ENCODE measurements at regions not wholly inside any gene's neighbourhood (a gene's known extent, or its start where the extent isn't known, plus 50 kb on each side); places are given as distances from the start of the nearest gene placed in this dataset.

GRCh38 chr18:22334567-22334966 lies 83.1 kb downstream of the CTAGE1 start:
- no peak for DNase-seq (ENCODE audit: low read depth, low spot score)
- H3K27ac ChIP-seq: no peak overlapping the region

DNA sequence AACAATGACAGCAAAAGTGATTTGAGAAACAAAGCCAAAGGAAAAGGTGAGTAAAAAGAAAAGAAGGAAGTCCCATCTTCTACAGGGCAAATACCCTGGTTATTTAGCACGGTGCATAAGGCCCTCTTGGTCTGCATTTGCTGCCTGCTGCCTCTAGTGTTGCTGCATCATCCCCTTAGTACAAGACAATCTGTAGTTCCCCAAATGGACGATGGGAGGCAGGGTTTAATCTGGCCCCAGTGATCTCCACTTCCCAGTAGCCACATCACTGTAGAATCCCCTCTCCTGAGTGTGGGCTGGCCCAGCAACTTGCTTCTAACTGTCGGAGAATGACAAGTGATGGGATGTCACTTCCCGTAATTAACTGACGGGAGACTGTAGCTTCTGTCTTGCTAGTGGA lies 85.1 kb downstream of the CTAGE1 start:
- H3K27ac ChIP-seq: no peak overlapping the region
- no peak for DNase-seq (ENCODE audit: low read depth, low spot score)

DNA sequence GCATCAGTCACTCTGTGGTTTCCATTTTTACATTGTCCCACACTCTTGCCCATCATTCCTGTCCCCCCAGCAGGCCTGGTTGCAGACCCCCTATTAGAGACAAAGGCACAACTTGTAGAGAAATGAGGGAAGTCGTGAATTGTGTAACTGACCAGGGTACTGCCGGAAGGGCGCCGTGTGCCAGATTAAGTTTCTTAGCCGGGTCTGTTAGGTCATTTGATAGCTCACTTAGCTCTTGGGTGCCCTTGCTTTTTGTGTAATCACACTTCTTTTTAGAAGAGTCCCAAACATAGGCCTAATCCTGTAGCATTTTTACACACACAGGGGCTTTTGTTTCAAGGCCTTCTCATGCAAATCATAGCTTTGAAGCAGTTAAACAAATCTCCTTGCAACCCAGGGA lies 87.2 kb downstream of the CTAGE1 start:
- no peak overlapping the region for H3K27ac ChIP-seq
- DNase-seq (ENCODE audit: low read depth, low spot score): no peak

DNA sequence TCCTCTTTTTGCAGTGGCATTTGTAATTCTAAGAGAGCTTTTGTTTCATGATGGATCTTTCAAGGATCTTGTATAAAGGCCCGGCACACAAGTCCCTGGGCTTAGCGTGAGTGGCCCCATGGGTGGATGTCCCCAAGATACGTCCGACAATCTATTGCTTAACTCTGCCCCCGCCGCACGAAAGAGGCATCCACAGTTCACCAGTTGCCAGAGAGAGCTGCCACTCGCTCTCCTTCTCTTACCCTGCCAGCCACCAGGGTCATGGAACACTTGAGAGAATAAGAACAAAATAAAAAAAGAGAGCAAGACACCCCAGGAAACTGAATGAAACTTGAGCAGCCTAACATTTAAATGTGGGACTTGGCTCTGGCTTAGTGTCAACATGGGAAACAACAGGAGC lies 92.3 kb downstream of the CTAGE1 start:
- no peak for DNase-seq (ENCODE audit: low read depth, low spot score)
- H3K27ac ChIP-seq: no peak overlapping the region

GRCh38 chr18:22324191-22325131 lies 93.3 kb downstream of the CTAGE1 start:
- no peak overlapping the region for H3K27ac ChIP-seq

DNA sequence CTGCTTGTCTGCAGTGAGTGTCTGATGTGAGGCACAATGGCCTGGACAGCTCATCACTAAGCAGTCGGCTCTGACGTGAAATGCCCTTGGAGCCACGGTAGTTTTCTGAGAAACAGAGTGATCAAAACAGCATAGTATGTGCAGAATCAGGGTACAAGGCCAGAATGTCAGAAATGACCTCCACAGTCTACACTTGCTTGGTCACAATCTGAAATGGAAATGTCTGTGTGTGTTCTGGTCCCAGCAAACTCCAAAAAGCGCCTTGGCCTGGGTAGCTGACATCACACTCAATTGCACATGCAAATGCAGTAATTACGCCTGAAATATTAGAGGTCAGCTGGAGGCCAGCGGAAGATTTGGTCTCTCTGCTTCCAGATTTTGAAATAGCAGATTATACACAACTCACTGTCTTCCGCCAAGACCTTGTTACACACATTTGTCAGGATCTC lies 95.4 kb downstream of the CTAGE1 start:
- DNase-seq (ENCODE audit: low read depth, low spot score): no peak
- no peak overlapping the region for H3K27ac ChIP-seq

More at GRCh38 chr18:22324191-22325131, 93.3 kb downstream of the CTAGE1 start:
- DNase-seq (ENCODE audit: low read depth, low spot score): no peak

- DNase-seq (ENCODE audit: low read depth, low spot score): no peak
- no peak overlapping the region for H3K27ac ChIP-seq
Observed at GRCh38 chr18:22320771-22321170, 96.9 kb downstream of the CTAGE1 start.

DNA sequence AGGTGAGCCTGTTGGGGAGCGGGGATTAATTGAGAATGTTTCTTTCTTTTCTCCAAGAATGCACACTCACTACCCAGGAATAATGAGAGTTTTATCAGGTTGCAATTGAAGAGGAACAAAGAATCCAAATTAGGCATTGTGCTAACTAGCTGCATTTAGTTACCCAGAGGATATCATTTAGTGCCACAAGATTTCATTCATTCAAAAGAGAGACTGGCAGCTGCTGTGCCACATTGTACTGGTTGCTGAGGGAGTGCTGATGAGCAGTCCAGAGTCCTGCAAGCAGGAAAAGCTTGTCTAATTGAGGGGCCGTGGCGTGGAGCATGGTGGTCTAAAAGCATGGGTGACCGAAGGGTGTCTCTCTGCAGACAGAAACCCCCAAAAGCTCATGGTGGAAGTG lies 97.6 kb downstream of the CTAGE1 start:
- no peak for DNase-seq (ENCODE audit: low read depth, low spot score)
- no peak overlapping the region for H3K27ac ChIP-seq

GRCh38 chr18:22318745-22319407 lies 98.8 kb downstream of the CTAGE1 start:
- no peak for DNase-seq (ENCODE audit: low read depth, low spot score)
- no peak overlapping the region for H3K27ac ChIP-seq

DNA sequence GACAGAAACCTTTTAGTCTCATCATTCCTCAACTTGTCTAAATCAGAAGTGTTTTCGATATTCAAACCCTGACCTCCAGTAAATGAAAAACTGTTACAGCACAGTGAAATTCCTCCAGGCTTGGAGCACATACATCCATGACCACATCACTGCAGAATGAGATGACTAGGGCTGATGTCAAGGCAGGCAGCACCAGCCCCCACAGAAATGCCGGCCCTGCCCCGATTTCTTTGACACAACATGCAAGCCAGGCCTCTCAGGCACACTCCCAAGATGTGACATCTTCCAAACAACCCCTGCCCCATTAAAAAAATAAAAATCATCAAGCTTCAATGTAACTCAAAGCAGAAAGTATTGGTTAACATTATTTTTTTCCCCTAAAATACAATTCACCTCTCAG lies 103.3 kb downstream of the CTAGE1 start:
- H3K27ac ChIP-seq: no peak overlapping the region

DNA sequence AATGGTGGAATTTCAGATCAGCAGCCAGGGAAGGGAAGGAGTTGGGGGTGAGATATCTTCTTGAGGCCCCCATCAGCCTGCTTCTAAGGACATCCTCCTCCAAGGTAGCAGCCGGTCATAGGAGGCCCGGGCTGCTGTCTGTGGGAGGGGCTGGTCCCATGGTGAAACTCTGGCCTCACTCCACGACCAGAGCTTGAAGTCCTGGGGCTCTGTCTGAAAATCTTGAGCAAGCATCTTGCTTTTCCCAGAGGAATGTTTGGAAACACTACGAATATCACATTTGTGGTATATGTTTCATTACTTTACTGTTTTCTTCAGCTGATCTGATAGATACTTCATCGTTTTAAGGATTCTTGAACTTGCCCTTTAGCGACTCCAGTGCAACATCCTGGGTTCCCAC lies 103.7 kb downstream of the CTAGE1 start:
- no peak for DNase-seq (ENCODE audit: low read depth, low spot score)
- no peak overlapping the region for H3K27ac ChIP-seq

More for the DNA sequence above, 103.3 kb downstream of the CTAGE1 start:
- no peak for DNase-seq (ENCODE audit: low read depth, low spot score)

- DNase-seq (ENCODE audit: low read depth, low spot score): no peak
- H3K27ac ChIP-seq: no peak overlapping the region
Observed at GRCh38 chr18:22311301-22311700, 106.4 kb downstream of the CTAGE1 start.

DNA sequence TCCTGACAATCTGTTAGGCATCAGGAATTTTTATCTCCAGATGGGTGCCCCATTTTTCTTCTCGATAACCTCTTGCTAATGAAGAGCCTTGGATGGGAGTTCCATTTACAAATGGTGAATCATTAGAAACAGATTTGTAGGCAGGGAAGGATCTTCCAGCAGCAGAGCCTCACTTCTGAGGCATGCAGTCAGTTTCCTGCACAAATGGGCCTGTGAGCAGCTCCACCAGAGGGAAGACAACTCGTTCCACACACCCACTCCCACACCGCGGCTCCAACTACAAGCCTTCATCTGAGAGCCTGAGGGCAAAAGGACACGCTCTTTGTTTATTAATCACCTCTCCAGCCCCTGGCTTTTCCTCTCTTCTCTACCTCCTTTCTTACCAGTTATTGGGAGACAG lies 108.5 kb downstream of the CTAGE1 start:
- no peak for DNase-seq (ENCODE audit: low read depth, low spot score)
- no peak overlapping the region for H3K27ac ChIP-seq

DNA sequence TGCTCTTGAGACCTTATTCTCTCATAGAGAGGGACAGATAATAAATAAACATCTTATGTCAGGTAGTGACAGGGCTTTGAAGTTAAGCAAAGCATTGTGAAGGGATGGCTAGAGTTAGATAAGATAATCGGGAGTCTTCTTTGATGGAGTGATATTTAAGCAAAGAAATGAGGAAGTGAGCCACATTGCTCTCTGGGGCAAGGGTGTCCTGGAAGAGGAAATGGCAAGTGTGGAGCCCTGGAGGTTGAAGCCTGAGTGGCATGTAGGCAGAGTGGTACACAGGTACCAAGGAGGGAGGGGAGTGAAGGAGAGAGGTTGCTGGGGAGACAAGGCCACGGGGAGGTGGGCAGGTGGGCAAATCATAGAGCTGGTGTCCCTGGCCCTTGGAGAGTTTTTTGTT lies 110.2 kb downstream of the CTAGE1 start:
- H3K27ac ChIP-seq: no peak overlapping the region
- DNase-seq (ENCODE audit: low read depth, low spot score): no peak

- no peak overlapping the region for H3K27ac ChIP-seq
Observed at GRCh38 chr18:22303927-22304326, 113.8 kb downstream of the CTAGE1 start.

GRCh38 chr18:22302144-22302543 lies 115.6 kb downstream of the CTAGE1 start:
- H3K27ac ChIP-seq: no peak overlapping the region
- DNase-seq (ENCODE audit: low read depth, low spot score): no peak

More at GRCh38 chr18:22303927-22304326, 113.8 kb downstream of the CTAGE1 start:
- DNase-seq (ENCODE audit: low read depth, low spot score): no peak

DNA sequence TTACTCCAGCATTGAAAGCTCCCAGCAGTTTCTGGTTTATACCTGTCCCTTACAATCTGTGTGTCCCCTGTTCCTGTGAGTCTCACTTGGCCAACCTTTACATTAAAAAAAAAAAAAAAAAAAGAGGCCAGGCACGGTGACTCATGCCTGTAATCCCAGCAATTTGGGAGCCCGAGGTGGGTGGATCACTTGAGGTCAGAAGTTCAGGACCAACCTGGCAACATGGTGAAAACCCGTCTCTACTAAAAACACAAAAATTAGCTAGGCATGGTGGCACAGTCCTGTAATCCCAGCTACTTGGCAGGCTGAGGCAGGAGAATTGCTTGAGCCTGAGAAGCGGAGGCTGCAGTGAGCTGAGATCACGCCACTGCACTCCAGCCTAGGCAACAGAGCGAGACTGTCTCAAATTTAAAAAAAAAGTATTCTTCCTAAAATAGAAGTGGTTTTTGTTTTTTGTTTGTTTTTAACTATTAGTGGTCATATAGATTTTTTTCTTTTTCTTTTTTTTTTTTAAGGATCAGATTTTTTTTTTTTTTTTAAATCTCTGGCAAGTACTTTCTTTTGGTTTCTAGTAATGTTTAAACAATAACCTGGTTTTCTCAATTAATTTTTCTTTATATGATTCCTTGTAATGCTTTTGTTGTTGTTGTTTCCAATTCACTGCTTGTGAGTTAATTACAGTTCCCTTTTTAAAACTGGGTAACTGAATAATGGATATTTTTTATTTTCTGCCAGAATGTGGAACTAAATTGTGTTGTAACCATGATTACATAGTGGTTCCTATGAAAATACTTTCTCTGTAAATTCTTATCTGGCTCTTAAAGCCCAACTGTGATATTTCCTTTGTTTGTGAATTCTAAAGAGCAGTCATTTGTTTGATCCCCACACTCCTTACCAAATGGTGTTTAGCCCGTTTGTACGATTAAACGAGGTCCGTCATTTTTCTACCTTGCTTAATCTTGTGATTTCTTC lies 116.8 kb downstream of the CTAGE1 start:
- no peak overlapping the region for H3K27ac ChIP-seq
- no peak for DNase-seq (ENCODE audit: low read depth, low spot score)

GRCh38 chr18:22297008-22297407 lies 120.7 kb downstream of the CTAGE1 start:
- no peak for DNase-seq (ENCODE audit: low read depth, low spot score)
- no peak overlapping the region for H3K27ac ChIP-seq

DNA sequence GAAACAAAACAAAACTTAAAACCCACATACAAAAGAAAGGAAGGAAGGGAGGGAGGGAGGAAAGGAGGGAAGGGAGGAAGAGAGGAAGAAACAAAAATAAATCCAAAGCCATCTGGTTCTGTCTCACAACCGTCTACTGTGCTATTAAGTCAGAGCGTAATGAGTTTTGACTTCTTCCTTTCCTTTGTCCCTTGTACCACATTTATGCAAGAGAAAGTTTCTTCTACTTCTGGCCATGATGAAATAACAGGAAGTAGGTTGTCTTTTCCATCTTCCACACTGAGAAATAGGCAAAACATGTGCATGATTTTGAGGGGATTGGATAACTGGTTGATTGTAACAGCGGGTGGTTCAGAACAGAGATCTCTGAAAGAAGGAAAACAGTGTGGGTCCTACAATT lies 121.4 kb downstream of the CTAGE1 start:
- DNase-seq (ENCODE audit: low read depth, low spot score): no peak
- no peak overlapping the region for H3K27ac ChIP-seq

DNA sequence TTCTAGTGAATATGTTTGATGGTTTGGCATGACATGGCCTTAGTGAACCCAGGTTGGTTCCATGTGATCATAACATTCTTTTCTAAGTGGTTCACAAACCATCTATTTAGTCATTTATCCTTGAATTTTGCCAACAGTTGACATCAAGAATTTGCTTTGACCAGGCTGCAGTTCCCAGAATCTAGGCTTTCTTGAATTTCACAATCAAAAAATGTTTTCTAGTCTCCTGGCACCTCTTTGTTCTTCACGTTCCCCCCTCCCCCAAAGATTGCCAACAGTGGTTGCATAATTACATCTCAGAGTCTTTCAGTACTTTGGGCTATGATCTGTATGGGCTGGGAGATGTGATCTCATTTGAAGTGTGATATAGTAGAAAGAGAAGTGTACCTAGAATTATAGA lies 124.0 kb downstream of the GATA6 start:
- DNase-seq (ENCODE audit: low read depth, low spot score): no peak
- H3K27ac ChIP-seq: no peak overlapping the region
